ENCODE measurements at regions not wholly inside any gene's neighbourhood (a gene's known extent, or its start where the extent isn't known, plus 50 kb on each side); places are given as distances from the start of the nearest gene placed in this dataset.

DNA sequence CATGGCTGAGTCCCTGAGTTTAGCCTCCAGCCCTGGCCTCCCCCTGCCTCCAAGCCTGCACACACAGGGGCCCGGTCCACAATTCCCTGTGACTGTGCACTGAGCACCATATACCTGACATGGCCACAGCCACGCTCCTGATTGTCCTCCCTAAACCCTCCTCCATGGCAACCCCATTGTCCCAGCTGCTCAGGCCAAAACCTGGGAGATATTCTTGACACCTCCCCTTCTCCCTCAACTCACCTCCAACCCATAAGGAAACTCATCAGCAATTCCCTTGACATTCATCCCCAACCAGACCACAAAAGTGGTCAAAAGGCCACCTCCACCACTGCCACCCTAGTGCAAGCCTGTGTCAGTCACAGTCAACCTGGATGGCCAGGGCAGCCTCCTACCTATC, 107.5 kb upstream of the MVB12B start:
- H3K4me3 ChIP-seq (ENCODE audit: low read length) = no peak overlapping the region
- TF ChIP-seq, protein P1, sequence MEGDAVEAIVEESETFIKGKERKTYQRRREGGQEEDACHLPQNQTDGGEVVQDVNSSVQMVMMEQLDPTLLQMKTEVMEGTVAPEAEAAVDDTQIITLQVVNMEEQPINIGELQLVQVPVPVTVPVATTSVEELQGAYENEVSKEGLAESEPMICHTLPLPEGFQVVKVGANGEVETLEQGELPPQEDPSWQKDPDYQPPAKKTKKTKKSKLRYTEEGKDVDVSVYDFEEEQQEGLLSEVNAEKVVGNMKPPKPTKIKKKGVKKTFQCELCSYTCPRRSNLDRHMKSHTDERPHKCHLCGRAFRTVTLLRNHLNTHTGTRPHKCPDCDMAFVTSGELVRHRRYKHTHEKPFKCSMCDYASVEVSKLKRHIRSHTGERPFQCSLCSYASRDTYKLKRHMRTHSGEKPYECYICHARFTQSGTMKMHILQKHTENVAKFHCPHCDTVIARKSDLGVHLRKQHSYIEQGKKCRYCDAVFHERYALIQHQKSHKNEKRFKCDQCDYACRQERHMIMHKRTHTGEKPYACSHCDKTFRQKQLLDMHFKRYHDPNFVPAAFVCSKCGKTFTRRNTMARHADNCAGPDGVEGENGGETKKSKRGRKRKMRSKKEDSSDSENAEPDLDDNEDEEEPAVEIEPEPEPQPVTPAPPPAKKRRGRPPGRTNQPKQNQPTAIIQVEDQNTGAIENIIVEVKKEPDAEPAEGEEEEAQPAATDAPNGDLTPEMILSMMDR (IDR thresholded peaks at IDR 0.05; ENCODE audit: insufficient read depth, low read depth, low read length, missing control alignments) = no peak
- no peak for DNase-seq (ENCODE audit: low read depth)

DNA sequence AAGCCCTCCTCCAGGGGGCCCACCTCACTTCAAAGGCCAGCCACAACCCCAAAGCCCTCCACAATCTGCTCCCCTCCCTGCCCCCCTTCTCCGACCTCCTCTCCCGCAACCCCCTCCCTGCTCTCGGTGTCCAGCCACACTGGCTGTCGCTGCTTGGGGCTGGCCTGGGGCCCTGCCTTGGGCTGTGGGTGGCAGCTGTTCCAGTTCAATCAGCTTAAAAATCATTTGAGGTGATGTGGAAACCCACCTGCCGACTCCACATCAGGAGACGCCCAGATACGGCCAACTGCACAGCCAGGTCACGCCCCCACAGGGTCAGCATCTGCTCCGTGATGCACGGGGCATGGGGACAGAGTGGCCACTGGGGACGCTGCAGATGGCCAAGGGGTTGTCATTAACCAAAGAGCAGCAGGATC, 107.0 kb upstream of the MVB12B start:
- no peak overlapping the region for H3K4me3 ChIP-seq (ENCODE audit: low read length)
- TF ChIP-seq, protein P1 (IDR thresholded peaks at IDR 0.05; ENCODE audit: insufficient read depth, low read depth, low read length, missing control alignments) = no peak
- no peak for DNase-seq (ENCODE audit: low read depth)

DNA sequence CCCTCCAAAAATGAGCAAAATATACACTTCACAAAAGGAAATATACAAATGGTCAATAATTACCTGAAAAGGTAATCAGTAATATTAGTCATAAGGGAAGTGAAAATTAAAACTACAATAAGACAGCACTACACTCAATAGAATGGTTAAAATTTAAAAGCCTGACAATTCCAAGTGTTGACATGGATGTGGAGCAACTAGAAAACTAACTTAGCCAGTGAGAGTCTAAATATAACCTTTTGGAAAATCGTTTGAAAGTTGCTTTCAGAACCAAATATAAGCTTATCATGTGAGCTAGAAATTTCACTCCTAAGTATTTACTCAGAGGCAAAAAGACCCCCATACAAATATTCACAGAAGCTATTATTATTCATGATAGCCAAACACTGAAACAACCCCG, 105.1 kb upstream of the MVB12B start:
- TF ChIP-seq, protein P1 (IDR thresholded peaks at IDR 0.05; ENCODE audit: insufficient read depth, low read depth, low read length, missing control alignments) = no peak
- no peak for DNase-seq (ENCODE audit: low read depth)
- H3K4me3 ChIP-seq (ENCODE audit: low read length) = no peak overlapping the region

DNA sequence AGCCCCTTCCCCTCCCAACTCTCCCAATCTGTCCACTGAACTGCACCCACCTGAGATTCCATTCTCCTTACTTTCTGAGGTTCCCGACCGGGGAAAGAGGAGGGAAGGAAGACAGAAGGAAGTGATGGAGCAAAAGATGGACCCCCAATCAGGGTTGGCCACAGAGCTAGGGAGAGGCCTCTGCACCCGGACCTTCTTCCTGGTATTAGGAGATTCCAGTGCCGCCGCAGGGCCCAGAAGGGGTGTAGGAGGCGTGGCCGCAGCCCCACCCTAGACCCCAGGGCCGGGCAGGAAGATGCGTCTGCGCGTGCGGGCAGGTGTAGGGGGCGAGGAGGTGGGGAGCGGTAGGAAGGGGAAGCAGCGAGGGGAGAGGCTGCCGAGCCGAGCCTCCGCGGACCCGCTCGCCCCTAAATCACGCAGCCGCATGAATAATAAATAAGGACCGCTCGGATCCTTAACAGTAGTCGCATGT, 104.2 kb upstream of the MVB12B start:
- TF ChIP-seq, protein P1 (IDR thresholded peaks at IDR 0.05; ENCODE audit: insufficient read depth, low read depth, low read length, missing control alignments) = no peak
- no peak overlapping the region for H3K4me3 ChIP-seq (ENCODE audit: low read length)
- no peak for DNase-seq (ENCODE audit: low read depth)

DNA sequence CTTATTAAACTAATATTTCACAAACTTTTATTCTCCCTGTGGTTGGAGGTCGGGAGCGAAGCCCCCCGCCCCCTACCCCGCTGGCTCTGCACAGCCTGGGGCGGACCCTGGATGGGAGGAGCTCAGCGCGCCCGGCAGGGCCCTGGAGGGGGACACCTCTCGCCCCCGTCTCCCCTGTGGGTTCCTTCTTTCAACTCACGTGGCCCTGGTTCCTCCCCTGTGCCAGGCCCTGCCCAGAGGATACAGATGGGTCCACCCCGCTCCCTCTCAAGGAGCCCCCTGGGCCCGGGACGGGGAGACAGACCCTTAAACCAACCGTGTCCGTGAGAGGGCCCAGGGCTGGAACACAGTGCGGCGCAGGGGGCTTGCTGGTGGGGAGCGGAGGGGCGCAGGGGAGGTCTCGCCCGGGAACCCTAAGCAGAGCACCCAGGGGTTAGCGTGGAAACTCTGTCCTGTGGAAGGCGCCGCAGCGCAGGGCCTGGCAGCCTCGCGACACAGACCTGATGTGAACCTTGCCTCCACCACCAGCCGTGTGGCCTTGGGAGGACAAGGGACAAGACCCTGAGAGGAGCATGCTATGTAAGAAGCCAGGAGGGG, 103.7 kb upstream of the MVB12B start:
- H3K4me3 ChIP-seq (ENCODE audit: low read length) = no peak overlapping the region
- DNase-seq (ENCODE audit: low read depth) = no peak
- TF ChIP-seq, protein P1 (IDR thresholded peaks at IDR 0.05; ENCODE audit: insufficient read depth, low read depth, low read length, missing control alignments) = no peak

DNA sequence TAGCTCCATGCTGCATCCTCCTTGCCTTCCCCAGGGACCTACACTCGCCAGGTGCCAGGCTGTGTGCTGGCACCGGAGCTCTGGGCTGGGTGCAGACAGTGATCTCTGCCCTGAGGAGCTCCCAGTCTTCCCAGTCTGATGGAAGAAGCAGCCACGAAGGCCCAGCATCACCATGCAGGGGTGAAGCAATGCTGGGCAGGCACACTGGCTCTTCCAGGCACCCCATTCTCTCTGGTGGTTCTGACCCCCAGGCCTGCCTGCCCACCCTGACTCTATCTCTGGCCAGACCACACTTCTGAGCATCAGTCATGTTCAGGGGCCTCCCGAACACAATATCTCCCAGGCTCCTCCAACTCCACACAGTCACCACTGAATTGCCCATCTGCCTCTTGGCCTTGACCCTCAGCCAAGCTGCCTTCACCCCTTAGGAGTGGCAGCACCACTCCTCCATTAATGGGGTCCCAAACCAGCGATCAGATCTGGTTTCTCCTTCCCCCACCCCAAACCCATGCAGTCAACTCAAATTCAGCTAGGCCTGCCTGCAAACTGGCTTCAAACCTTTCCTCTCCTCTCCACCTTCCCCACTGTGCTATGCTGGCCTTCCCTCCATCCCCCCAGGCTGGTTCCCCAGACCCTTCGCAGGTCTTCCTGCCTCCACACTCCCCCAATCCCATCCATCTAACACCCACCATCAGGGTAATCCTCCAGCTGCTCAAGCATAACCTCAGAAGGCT, 102.7 kb upstream of the MVB12B start:
- no peak overlapping the region for H3K4me3 ChIP-seq (ENCODE audit: low read length)
- TF ChIP-seq, protein P1 (IDR thresholded peaks at IDR 0.05; ENCODE audit: insufficient read depth, low read depth, low read length, missing control alignments) = no peak
- no peak for DNase-seq (ENCODE audit: low read depth)

All from epithelial cell of esophagus (primary cell).